K562 (cell line): ENCODE measurements at regions not wholly inside any gene's neighbourhood (a gene's known extent, or its start where the extent isn't known, plus 50 kb on each side); places are given as distances from the start of the nearest gene placed in this dataset.

Source experiments
- ATAC-seq: fragments of 200-7000 bp; cut with Tn5 transposase; 3 replicates; pipeline ENCODE4 v1.9.1; 2020; ENCODE audit warnings: moderate library complexity
- BruUV-seq: library from RNA; stranded (reverse); fragments of 400-500 nt; replicated peaks from 2 replicates; lab custom pipeline; 2021; lab: Mats Ljungman, UMichigan
- CTCF ChIA-PET: fragments of 300-600 bp; formaldehyde crosslinking; extraction: SDS; loops from one replicate; lab custom pipeline; 2021; ENCODE audit warnings: low intra/inter-chr PET ratio; lab: Yijun Ruan, JAX
- POLR2A ChIA-PET: fragments of 300-600, 350-650 bp; sonication (Branson Sonifier 250); formaldehyde crosslinking; extraction: SDS; loops from one replicate; lab custom pipeline; 2021; ENCODE audit warnings: antibody characterized with exemption, inconsistent platforms; lab: Yijun Ruan, JAX
- DNase-seq, 4 experiments: peaks; one replicate each; pipeline versions ENCODE4 v3.0.0 to v3.0.0-alpha.2; 2011 to 2018; ENCODE audit warnings: low spot score in 3 of 4, mixed read lengths in 3 of 4; ENCODE audit errors: extremely low read depth in 1 of 4
- FAIRE-seq: peaks from 2 replicates; lab custom pipeline; 2011; peaks lifted over from hg19 to GRCh38; lab: Jason Lieb, UNC
- H2AFZ ChIP-seq: 2 replicates; pipeline ENCODE4 v1.6.0; 2011; ENCODE audit warnings: low read depth, low read length, control low read depth, inconsistent platforms
- H3K27ac ChIP-seq: fragments of 200-600 bp; 3 replicates; pipeline ENCODE4 v1.8.0; 2011; ENCODE audit warnings: low read depth, mild to moderate bottlenecking, control low read depth, inconsistent platforms, low read length, moderate library complexity, mixed read lengths; ENCODE audit errors: extremely low read depth
- H3K27me3 ChIP-seq, 2 experiments: fragments of 300-600 bp in 1 of 2; 2 replicates in 1 of 2; 3 replicates in 1 of 2; pipeline versions ENCODE4 v1.6.0 to v1.8.0; 2011; ENCODE audit warnings: inconsistent platforms in 2 of 2, low read length in 2 of 2, mild to moderate bottlenecking in 1 of 2, mixed read lengths in 1 of 2, moderate library complexity in 1 of 2; ENCODE audit not compliant: control insufficient read depth in 2 of 2, insufficient read depth in 2 of 2
- H3K36me3 ChIP-seq: fragments of 300-600 bp; 3 replicates; pipeline ENCODE4 v1.8.0; 2011; ENCODE audit warnings: mild to moderate bottlenecking, low read length, inconsistent platforms; ENCODE audit not compliant: control insufficient read depth, insufficient read depth
- H3K4me1 ChIP-seq, 2 experiments: fragments of 200-600 bp in 1 of 2; replicated peaks in 1 of 2; 2 replicates in 1 of 2; 3 replicates in 1 of 2; pipeline versions ENCODE4 v1.5.1 to v1.8.0; 2011; ENCODE audit warnings: inconsistent platforms in 2 of 2, low read length in 2 of 2, mild to moderate bottlenecking in 1 of 2, mixed read lengths in 1 of 2, moderate library complexity in 1 of 2; ENCODE audit not compliant: control insufficient read depth in 2 of 2, insufficient read depth in 2 of 2
- H3K4me2 ChIP-seq: 2 replicates; pipeline ENCODE4 v1.6.1; 2011; ENCODE audit warnings: low read length, control low read depth, inconsistent platforms, mixed read lengths; ENCODE audit not compliant: insufficient read depth
- H3K4me3 ChIP-seq: fragments of 200-600 bp; sonication (generic), shearing (Covaris generic); 2 replicates; pipeline ENCODE4 v1.5.1; 2016; ENCODE audit warnings: control low read depth, inconsistent platforms
- H3K79me2 ChIP-seq: fragments of 200-600 bp; 3 replicates; pipeline ENCODE4 v1.8.0; 2011; ENCODE audit warnings: low read length, inconsistent platforms; ENCODE audit not compliant: control insufficient read depth, insufficient read depth
- H3K9ac ChIP-seq, 2 experiments: 2 replicates each; pipeline versions ENCODE4 v1.6.0 to v1.6.1; 2011; ENCODE audit warnings: low read depth in 2 of 2, low read length in 2 of 2, control low read depth in 1 of 2, inconsistent platforms in 1 of 2, mild to moderate bottlenecking in 1 of 2, mixed read lengths in 1 of 2; ENCODE audit not compliant: insufficient read depth in 1 of 2
- H3K9me1 ChIP-seq: one replicate; pipeline ENCODE4 v1.6.0; 2011; ENCODE audit warnings: inconsistent platforms, mild to moderate bottlenecking, low read length, moderate library complexity; ENCODE audit not compliant: control insufficient read depth, insufficient read depth
- H3K9me3 ChIP-seq: replicated peaks from 2 replicates; pipeline ENCODE4 v1.5.1; 2011; ENCODE audit warnings: low read depth, low read length, inconsistent platforms; ENCODE audit not compliant: control insufficient read depth, insufficient read depth
- H4K20me1 ChIP-seq: replicated peaks from 2 replicates; pipeline ENCODE4 v1.6.1; 2011; ENCODE audit warnings: low read length, inconsistent platforms, mixed read lengths; ENCODE audit not compliant: control insufficient read depth, insufficient read depth
- BDP1 ChIP-seq: IDR thresholded peaks from 3 replicates; pipeline ENCODE4 v1.6.1; 2011; ENCODE audit not compliant: insufficient read length, insufficient read depth
- BHLHE40 ChIP-seq: IDR thresholded peaks from 2 replicates; pipeline ENCODE4 v1.6.1; 2011; ENCODE audit warnings: low read length, improper control_type of control experiment
- DMBX1 ChIP-seq: fragments of 250-450 bp; sonication (Bioruptor Pico); IDR thresholded peaks from 2 replicates; pipeline ENCODE4 v1.8.0; 2022; ENCODE audit warnings: inconsistent platforms, mild to moderate bottlenecking, moderate library complexity, borderline replicate concordance
- JUNB ChIP-seq: fragments of 450-650 bp; formaldehyde crosslinking; conservative IDR thresholded peaks from 2 replicates; pipeline ENCODE4 v1.4.0; 2020; ENCODE audit warnings: mild to moderate bottlenecking
- KLF1 ChIP-seq: fragments of 450-650 bp; IDR thresholded peaks from 2 replicates; pipeline ENCODE4 v1.6.1; 2016; ENCODE audit warnings: missing genetic modification characterization, missing compliant biosample characterization
- KLF16 ChIP-seq: IDR thresholded peaks from 2 replicates; pipeline ENCODE4 v1.6.1; 2016; ENCODE audit warnings: antibody characterized with exemption
- TSC22D4 ChIP-seq: fragments of 450-650 bp; IDR thresholded peaks from 2 replicates; pipeline ENCODE4 v1.6.1; 2016; ENCODE audit warnings: missing genetic modification characterization, missing biosample characterization, control low read depth
- ZNF12 ChIP-seq: sonication (generic); formaldehyde crosslinking; IDR thresholded peaks from 2 replicates; pipeline ENCODE4 v1.4.0; 2020; ENCODE audit warnings: mild to moderate bottlenecking, missing genetic modification reagents
- ZNF280B ChIP-seq: fragments of 250-450 bp; sonication (Bioruptor Pico); IDR thresholded peaks from 2 replicates; pipeline ENCODE4 v1.5.1; 2021; ENCODE audit warnings: mild to moderate bottlenecking
- ZNF830 ChIP-seq: fragments of 250-450 bp; sonication (Bioruptor Pico); IDR thresholded peaks from 2 replicates; pipeline ENCODE4 v1.5.0; 2021; ENCODE audit warnings: mild to moderate bottlenecking
- in situ Hi-C: fragments of 300-500 bp; cut with MboI; formaldehyde crosslinking; loops from 4 replicates; pipeline ENCODE4 v1.15.0; 2018; ENCODE audit warnings: inconsistent platforms, mixed read lengths
- intact Hi-C: fragments of 100-400 bp; cut with micrococcal nuclease; formaldehyde crosslinking; loops from 2 replicates; pipeline ENCODE4 v1.14.2; 2022

GRCh38 chr6:49300911-49301310, 162.1 kb downstream of the MMUT start:
- no peak overlapping the region for H2AFZ ChIP-seq
- H3K79me2 ChIP-seq = no peaks in the 10 kb centered on the region
- no peak overlapping the region for H3K4me3 ChIP-seq
- DNase-seq = no peak
- no peak overlapping the region for H3K9ac ChIP-seq
- ChIA-PET CTCF (no interaction called here), POLR2A (no interaction called here)
- ATAC-seq = no peak
- no peak for TF ChIP-seq ZNF12
- no peak for TF ChIP-seq BDP1
- TF ChIP-seq JUNB (CRISPR knock-in tag) = no peak
- TF ChIP-seq KLF16 = no peak
- no peak for TF ChIP-seq ZNF280B (CRISPR knock-in tag)
- TF ChIP-seq DMBX1 (CRISPR knock-in tag) = no peak
- TF ChIP-seq BHLHE40 = no peak
- TF ChIP-seq ZNF830 (CRISPR knock-in tag) = no peak
- no peak for TF ChIP-seq TSC22D4 (tag)
- no peak for TF ChIP-seq KLF1 (tag)
- no peaks in the 10 kb centered on the region for H3K9me1 ChIP-seq
- H3K27me3 ChIP-seq = no peaks in the 10 kb centered on the region
- no peaks in the 10 kb centered on the region for H3K4me1 ChIP-seq
- H3K36me3 ChIP-seq = no peaks in the 10 kb centered on the region
- intact Hi-C loops = no loop called here
- no peaks in the 10 kb centered on the region for H4K20me1 ChIP-seq
- no peaks in the 10 kb centered on the region for H3K9me3 ChIP-seq
- BruUV-seq = no TSS peak
- H3K4me2 ChIP-seq = no peak overlapping the region
- FAIRE-seq = no peak
- in situ Hi-C loops = no loop called here
- no peak overlapping the region for H3K27ac ChIP-seq
